ENCODE measurements at regions not wholly inside any gene's neighbourhood (a gene's known extent, or its start where the extent isn't known, plus 50 kb on each side); places are given as distances from the start of the nearest gene placed in this dataset.
A peak's percentile ranks its signal among the peaks of the same experiment; 100 is the strongest.

DNA sequence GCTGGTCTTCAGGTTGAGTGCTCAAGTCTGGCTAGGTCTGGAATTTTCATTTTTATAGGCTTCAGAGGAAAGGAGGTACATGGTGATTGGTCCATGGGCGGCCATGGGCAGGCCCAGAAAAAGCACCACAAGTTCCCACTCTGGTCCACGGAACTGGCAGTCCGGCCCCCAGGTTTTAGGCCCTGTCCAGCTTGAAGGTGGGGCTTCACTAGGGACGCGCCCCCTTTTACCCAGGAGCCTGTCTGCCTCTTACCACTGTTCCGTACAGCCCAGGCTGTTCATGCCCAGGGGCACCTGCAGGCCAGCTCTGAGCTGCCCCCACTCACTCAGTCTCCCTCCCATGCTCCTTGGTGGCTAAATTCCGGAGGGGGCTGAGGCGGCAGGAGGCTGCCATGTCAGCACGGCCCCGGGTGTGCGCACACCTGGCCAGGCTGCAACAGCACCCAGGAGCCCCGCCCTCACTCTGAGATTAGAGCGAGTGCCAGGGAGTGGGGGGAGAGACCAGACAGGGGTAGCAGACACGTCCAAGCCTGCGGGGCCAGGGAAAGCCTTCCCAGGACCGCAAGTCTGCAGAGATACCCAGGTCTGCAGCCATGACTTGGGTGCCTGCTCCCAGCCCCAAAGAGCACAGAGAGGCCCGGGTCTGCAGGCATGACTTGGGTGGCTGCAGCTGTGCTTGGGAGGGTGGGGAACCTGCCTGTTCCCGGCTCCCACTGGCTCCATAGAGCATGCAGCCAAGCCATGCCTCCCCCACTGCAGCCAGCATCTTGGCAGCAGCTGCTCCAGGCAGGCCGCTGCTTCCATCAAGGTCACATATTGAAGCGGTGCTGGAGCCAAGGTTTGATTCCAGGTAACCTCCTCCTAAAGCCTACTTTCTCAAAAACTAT is 390.2 kb upstream of the SGCD start:
- DNase-seq = no peak

GRCh38 chr5:155938051-155938450 is 388.9 kb upstream of the SGCD start:
- no peak for DNase-seq

DNA sequence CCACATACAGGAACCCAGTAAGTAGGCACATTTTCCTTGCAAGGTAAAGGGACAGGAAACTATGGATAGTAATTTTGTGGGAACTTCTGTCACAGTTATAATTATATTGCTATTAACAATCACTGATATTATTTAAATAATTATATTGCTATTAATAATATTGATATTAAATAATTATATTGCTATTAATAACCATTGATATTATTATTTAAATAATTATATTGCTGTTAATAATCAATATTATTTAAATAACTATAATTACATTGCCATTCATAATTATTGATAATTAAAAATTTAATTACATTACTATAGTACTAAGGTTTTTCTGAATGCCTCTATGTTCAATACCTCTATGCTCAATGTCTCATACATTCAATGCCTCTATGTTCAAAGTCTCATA is 385.6 kb upstream of the SGCD start:
- DNase-seq = no peak

GRCh38 chr5:155943516-155944407 is 383.2 kb upstream of the SGCD start:
- peak; percentile 36 for DNase-seq

DNA sequence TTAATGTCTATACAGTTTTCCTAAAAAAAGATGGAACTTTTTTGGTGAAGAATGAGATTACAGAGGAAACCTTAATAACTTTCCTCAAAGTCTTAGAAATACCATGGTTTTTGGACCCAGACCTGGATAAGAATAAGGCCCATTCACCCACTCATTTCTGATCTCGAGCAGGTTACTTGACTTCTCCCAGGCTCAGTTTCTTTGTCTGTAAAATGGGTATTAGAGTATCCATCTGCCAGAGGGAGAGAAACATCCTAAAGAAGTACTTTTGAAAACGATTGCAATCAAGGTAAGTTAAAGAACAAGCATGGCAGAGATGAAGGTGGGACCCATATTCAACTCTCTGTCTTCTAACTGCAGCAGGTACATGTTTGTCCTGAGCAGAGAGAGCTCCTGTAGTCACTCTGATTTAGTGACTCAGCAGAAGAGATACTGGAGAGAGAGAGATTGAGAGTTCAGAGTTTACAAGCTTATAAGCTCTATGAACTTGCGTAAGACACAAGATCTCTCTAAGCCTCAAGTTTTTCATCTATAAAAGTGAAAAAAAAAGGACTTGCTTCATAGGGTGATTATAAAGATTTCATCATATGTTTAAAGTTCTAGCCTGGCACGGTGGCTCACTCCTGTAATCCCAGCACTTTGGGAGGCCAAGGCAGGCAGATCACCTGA is 379.4 kb upstream of the SGCD start:
- DNase-seq = no peak

DNA sequence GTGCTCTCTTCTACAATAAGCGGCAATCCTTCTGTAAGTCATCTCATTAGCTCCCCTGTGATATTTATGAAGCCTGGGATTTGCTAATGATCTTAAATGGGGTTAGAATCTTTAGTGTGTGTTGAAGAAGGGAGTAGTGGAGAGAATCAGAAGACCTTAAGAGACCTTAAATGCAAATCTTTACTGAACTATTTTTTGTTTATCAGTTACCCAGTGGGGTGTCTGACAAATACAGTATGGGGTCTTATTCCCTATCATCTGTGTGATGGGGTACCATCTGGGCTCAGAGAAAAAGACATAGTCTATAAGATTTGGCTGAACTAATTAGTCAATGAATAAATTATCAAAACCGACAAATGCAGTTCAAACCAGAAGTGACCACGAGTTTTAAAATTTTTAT is 378.4 kb upstream of the SGCD start:
- DNase-seq = no peak

DNA sequence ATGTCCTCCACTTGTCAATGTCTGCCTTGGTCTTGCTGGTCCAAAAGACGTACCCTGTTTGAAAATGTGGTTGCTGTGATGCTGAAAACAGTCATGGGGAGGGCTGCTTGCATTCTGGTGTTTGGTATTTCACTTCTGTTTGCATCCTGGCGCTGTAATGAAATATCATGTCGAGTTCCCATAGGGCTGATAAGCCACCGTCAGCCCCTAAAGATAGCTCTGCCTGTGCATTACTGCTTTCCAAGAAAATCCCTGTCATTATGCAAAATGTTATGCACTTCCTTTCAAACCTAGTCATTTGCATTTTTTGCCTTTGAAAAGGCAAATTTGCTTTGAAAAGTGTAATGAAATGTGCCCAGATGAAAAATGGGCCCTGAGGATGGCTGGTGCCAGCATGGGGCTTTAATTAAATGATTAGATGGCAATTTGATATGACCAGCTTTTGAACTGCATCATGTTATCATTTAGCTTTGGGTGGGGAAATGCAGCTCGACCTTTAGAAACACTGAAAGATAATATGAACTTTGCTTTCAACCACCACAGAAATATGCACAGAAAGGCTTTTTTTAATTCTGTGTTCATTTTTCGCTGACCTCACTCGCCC is 374.4 kb upstream of the SGCD start:
- no peak for DNase-seq

- DNase-seq = no peak
Measured at GRCh38 chr5:155953335-155953734, 373.6 kb upstream of the SGCD start.

GRCh38 chr5:155954701-155955445 is 372.1 kb upstream of the SGCD start:
- DNase-seq = no peak

DNA sequence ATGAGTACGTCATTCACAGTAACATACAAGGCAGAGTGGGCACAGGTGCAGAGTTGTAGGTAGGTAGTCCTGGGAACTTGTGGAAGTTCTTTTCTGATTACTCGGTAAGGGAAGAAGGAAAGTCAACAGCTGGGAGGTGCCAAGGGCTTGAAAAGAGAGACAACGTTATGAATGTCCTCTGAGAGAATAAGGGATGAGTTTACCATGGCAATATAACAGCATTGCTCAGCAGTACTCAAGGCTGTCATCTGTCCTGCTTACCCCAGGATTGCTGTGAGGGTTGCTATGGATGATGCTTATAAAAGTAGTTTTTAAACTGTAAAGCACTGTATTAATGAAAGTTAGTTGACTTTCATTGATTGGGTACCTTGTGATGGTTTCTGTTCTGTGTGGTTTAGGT is 369.1 kb upstream of the SGCD start:
- DNase-seq = no peak

GRCh38 chr5:155959082-155959481 is 367.9 kb upstream of the SGCD start:
- DNase-seq = no peak

GRCh38 chr5:155960177-155960576 is 366.8 kb upstream of the SGCD start:
- DNase-seq = no peak

- DNase-seq = no peak
Measured at GRCh38 chr5:155969537-155969936, 357.4 kb upstream of the SGCD start.

- DNase-seq = no peak
Measured at GRCh38 chr5:155974369-155974768, 352.6 kb upstream of the SGCD start.

GRCh38 chr5:155978850-155979249 is 348.1 kb upstream of the SGCD start:
- DNase-seq = no peak

DNA sequence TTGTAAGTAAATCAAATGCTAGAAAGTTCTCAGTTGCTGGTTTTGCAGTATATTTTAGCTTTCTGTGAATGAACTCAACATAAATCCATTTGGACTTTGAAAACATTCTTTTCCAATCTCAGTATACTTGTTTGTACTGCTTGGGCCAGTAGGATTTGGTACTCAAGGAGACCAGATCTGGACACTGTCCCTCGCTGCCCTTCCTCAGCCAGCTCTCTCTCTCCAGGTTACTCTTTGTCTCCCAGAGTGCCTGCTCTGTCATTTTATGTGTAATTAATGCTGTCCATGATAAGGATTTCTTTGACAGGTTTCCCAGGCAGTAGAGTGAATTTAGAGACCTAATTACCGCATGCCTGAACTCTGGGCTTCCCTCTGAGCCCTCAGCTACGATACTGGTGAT is 344.6 kb upstream of the SGCD start:
- no peak for DNase-seq

DNA sequence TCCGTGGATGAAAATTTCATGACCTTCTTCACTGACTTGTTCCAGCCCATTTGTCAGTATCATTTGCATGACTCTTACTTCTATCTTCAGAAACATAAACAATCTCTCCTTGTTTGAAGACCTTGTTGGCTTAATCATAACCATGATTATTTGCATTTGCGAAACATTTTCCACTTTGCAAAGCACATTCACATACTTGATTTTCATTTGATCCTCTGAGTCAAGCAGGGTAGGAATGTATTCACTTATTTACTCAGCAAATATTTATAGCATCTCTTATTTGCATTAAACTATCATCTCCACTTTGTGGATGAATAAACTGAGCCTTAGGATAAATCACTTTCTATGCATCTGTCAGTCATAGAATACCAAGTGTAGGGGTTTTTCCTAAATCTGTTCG is 343.0 kb upstream of the SGCD start:
- no peak for DNase-seq

DNA sequence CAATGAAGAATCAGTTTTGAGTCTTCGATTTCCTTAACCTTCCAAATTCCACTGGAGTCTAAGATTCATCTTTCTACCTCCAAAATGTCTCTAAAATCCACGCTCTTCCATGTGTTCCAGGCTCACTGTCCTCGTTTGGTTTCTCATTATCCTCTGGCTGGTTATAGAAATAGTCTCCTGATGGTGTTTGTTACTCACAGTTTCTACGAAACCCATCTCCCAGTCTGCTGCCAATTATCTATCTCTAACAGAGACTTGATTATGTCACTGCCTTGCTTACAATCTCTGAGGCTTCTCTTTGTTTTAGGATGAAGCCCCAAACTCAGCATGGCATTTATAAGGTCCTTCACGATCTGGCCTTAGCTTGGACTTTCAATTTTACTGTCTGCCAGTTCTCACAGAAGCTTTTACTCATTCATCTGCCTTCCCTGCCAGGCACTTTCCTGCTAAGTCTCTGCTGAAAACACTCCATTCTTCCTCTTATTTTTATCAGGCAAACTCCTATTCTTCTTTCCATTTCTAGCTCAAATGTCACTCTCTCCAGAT is 339.6 kb upstream of the SGCD start:
- DNase-seq = no peak

DNA sequence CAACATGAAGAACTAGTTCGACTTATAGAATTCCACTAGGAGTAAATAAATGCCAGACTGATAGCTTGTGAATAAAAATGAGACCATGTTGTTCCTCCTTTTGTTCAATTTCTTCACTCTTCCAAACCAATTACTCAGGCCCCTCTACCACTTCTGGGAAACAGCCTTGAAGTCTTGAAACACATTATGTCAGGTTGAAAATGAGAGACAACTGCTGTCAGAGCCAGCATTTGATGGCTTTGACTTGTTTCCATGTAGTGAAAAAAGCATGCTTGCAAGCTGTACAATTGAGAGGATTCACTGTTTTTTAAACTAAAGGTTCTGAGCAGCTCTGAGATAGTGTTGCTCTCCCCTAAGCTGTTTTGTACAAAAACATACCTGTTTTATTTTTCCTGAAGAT is 337.1 kb upstream of the SGCD start:
- DNase-seq = no peak

DNA sequence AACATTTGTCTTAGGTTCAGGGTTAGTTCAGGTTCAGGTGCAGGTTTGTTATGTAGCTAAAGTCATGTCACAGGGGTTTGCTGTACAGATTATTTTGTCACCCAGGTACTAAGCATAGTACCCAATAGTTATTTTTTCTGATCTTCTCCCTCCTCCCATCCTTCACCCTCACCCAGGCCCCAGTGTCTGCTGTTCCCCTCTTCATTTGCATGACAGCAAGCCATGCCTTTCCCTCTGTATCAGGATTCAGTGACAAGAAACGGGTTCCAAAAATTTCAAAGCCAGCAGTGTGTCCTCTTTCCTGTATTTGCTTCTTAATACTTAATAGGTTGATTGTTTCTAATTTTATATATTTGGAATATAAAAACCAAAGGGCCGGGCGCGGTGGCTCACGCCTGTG is 330.8 kb upstream of the SGCD start:
- DNase-seq = no peak

DNA sequence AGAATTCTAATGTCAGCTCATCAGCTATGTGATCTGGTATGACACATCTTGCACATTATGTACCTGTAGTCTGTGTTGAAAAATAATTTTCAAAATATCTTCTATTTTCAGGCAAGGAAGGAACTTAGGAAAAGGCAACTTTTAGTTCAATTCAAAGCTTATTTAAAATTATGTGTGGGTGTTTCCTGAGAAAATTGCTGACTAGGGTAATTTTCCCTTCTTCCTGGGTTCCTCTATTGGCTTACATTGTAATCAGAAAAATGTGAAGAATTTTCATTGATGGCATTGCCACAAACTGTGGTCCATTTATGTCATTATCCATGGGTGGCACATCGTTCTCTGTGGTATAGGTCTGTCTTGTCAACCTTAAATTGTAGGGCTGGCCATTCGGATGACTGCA is 328.7 kb upstream of the SGCD start:
- DNase-seq = no peak

- DNase-seq = no peak
Measured at GRCh38 chr5:156000115-156000514, 326.8 kb upstream of the SGCD start.

All from CD4-positive, alpha-beta T cell treated with Interleukin-17A for 1 hour (primary cell).